AG04449 (cell line): ENCODE measurements at regions not wholly inside any gene's neighbourhood (a gene's known extent, or its start where the extent isn't known, plus 50 kb on each side); places are given as distances from the start of the nearest gene placed in this dataset.

ENCODE experiments used
- CTCF ChIA-PET: fragments of 350-600 bp; formaldehyde crosslinking; extraction: SDS; loops from one replicate; lab custom pipeline; 2021; ENCODE audit warnings: antibody characterized with exemption; lab: Yijun Ruan, JAX
- POLR2A ChIA-PET: fragments of 400-600, 350-600 bp; formaldehyde crosslinking; extraction: SDS; loops from one replicate; lab custom pipeline; 2020; ENCODE audit warnings: antibody characterized with exemption, inconsistent platforms; lab: Yijun Ruan, JAX
- DNase-seq: peaks from one replicate; pipeline ENCODE4 v3.0.0-alpha.2; 2010; ENCODE audit warnings: low read depth, low spot score
- H3K4me3 ChIP-seq: 2 replicates; pipeline ENCODE4 v1.5.1; 2011; ENCODE audit warnings: low read depth, mild to moderate bottlenecking, control low read depth, low read length
- TF ChIP-seq, protein P1 (sequence below): IDR thresholded peaks from one replicate; pipeline ENCODE4 v1.5.1; 2011; ENCODE audit warnings: mild to moderate bottlenecking, moderate library complexity, low read length, control low read depth, inconsistent platforms; ENCODE audit not compliant: insufficient read depth; ENCODE audit errors: missing control alignments

DNA sequence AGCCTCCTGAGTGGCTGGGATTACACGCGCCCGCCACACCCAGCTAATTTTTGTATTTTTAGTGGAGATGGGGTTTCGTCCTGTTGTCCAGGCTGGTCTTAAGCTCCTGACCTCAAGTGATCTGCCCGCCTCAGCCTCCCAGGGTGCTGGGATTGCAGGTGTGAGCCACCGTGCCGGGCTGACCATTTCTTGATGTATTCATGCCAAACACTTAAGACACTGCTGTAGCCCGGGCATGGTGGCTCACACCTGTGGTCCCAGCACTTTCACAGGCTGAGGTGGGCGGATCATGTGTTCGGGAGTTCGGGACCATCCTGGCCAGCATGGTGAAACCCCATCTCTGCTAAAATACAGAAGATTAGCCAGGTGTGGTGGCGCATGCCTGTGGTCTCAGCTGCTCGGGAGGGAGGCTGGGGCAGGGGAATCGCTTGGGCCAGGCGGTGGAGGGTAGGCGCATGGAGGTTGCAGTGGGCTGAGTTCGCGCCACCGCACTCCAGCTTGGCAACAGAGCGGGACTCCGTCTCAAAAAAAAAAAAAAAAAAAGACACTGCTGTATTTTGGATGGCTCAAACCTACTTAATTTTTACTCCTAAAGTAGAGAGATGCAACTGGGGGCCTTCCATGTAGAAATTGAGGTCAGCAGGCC is 140.8 kb downstream of the NUP35 start:
- CTCF ChIA-PET = no interaction called here
- POLR2A ChIA-PET = no interaction called here
- no peak overlapping the region for H3K4me3 ChIP-seq
- TF ChIP-seq, protein P1, sequence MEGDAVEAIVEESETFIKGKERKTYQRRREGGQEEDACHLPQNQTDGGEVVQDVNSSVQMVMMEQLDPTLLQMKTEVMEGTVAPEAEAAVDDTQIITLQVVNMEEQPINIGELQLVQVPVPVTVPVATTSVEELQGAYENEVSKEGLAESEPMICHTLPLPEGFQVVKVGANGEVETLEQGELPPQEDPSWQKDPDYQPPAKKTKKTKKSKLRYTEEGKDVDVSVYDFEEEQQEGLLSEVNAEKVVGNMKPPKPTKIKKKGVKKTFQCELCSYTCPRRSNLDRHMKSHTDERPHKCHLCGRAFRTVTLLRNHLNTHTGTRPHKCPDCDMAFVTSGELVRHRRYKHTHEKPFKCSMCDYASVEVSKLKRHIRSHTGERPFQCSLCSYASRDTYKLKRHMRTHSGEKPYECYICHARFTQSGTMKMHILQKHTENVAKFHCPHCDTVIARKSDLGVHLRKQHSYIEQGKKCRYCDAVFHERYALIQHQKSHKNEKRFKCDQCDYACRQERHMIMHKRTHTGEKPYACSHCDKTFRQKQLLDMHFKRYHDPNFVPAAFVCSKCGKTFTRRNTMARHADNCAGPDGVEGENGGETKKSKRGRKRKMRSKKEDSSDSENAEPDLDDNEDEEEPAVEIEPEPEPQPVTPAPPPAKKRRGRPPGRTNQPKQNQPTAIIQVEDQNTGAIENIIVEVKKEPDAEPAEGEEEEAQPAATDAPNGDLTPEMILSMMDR = no peak
- DNase-seq = no peak

DNA sequence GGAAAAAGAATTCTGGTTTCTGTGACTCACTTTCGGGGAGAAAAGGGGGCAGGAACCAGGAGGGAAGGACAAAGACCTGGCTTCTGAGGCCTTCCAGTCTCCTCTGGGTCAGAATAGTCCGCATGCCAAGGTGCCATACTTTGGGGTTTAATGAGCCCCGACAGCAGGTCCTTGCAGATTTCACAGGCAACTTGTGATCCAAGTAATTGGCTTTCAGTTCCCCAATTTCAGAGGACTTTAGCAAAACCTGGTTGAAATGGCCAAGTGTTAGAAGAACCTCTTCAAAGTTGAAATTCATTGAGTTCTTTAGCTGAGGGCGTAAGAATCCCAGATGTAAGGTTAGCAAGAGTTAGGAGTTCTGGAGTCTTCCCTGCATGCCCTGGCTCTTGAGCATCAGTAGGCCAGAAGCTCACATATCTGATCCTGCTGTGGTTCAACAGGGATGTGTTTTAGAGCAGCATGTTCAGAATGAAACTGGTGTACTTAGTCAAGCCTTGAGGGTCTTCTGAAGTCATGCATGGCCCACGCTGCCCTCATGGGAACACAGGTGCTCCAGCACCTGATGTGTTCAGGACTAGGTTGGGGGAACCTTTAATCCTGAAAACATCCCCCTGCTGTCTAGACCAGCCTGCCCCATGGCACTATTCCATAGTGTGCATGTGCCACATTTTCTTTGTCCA is 143.0 kb downstream of the NUP35 start:
- ChIA-PET CTCF (no interaction called here), POLR2A (no interaction called here)
- no peak for DNase-seq
- TF ChIP-seq, protein P1 = no peak
- no peak overlapping the region for H3K4me3 ChIP-seq

DNA sequence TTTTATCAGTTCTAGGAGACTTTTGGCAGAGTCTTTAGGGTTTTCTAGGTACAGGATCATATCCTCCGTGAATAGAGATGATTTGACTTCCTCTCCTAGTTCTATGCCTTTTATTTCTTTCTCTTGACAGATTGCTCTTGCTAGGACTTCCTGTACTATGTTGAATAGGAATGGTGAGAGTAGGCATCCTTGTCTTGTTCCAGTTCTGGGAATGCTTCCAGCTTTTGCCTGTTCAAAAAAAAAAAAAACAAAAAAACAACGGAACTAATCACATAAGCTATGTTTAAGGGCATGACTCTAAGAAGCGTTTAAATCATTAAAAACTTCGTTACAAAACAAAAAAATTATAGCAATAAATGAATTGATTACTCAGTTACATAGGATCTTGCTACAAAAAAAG is 145.7 kb downstream of the NUP35 start:
- CTCF ChIA-PET = no interaction called here
- DNase-seq = no peak
- TF ChIP-seq, protein P1 = no peak
- no peak overlapping the region for H3K4me3 ChIP-seq
- POLR2A ChIA-PET = no interaction called here

DNA sequence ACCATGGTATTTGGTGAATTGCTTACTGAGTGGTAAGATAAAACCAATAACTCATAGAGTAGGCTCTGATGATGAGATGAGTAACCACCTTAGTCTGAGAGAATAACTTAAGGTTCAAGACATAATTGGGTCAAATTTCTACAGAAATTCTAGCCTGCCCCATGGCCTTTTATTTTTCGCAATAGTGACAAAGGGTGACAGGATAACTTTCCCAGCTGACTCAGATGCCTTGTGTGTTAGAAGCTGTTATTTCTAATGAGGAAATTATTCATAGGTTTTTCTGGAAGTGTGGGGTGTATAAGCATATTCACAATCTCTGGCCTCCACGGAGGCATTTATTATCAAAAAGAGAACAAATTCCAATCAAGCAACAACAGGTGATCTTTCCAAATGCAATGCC is 159.0 kb downstream of the NUP35 start:
- no peak overlapping the region for H3K4me3 ChIP-seq
- ChIA-PET POLR2A (no interaction called here), CTCF (no interaction called here)
- TF ChIP-seq, protein P1 = no peak
- DNase-seq = no peak

DNA sequence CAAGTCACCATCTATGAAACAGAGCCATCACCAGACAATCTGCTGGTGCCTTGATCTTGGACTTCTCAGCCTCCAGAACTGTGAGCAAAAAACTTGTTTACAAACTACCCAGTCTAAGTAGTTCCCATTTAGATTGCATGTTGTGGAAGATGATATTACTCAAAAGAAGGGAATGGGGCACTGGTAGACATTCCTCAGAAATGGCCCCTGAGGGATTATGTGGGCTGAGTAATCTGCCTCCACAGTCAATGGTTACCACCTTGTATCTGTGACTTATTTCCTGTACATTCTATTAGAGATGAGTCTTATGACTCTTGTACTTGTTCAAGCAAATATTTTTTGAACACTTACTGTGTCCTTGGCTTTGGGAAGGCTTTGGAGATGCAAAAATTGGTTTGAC is 160.4 kb downstream of the NUP35 start:
- TF ChIP-seq, protein P1 = no peak
- CTCF ChIA-PET = no interaction called here
- no peak overlapping the region for H3K4me3 ChIP-seq
- peak; percentile 47 for DNase-seq
- POLR2A ChIA-PET = interaction anchor here (0.6 kb wide), 1 partner anchor 32 kb away, joined by 3 read pairs; no protein-coding TSS in a partner anchor

DNA sequence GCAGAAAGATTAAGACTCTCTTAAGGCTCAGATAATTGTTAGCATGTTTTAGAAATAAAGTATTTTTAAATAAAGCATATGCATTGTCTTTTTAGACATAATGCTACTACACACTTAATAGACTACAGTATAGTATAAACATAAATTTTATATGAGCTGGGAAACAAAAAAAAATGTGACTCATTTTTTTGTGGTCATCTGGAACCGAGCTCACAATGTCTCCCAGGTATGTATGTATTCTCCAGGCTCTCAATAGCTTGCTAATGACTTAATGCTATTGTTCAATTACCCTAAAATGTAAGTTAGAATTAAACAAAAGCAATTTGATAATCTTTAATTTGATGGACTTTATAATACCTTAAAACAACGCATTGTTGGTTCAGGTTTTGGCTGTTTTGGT is 167.2 kb downstream of the NUP35 start:
- no peak for DNase-seq
- TF ChIP-seq, protein P1 = no peak
- ChIA-PET POLR2A (no interaction called here), CTCF (no interaction called here)
- no peak overlapping the region for H3K4me3 ChIP-seq
